Prostate gland (tissue), 2 donors: ENCODE measurements at regions not wholly inside any gene's neighbourhood (a gene's known extent, or its start where the extent isn't known, plus 50 kb on each side); places are given as distances from the start of the nearest gene placed in this dataset.
"Not testable (repeated sequence)": the region's sequence is repeated elsewhere in the genome, so short reads cannot be mapped to it uniquely, and the experiment has no call there.

ENCODE experiments used
- POLR2A ChIP-seq: fragments of 450-650 bp; IDR thresholded peaks from one replicate; pipeline ENCODE4 v1.6.1; 2016; ENCODE audit warnings: antibody characterized with exemption, mild to moderate bottlenecking
- POLR2AphosphoS5 ChIP-seq: sonication (generic); formaldehyde crosslinking; IDR thresholded peaks from one replicate; pipeline ENCODE4 v1.6.1; 2017; ENCODE audit warnings: antibody characterized with exemption
- TF ChIP-seq, protein P1 (sequence below), 4 experiments: fragments of 200-600 bp in 2 of 4; fragments of 450-650 bp in 2 of 4; sonication (generic) in 2 of 4; IDR thresholded peaks; 1 replicate in 3 of 4; 2 replicates in 1 of 4; pipeline ENCODE4 v1.5.1; 2016 to 2019; ENCODE audit warnings: antibody characterized with exemption in 4 of 4, mild to moderate bottlenecking in 2 of 4, moderate library complexity in 2 of 4

DNA sequence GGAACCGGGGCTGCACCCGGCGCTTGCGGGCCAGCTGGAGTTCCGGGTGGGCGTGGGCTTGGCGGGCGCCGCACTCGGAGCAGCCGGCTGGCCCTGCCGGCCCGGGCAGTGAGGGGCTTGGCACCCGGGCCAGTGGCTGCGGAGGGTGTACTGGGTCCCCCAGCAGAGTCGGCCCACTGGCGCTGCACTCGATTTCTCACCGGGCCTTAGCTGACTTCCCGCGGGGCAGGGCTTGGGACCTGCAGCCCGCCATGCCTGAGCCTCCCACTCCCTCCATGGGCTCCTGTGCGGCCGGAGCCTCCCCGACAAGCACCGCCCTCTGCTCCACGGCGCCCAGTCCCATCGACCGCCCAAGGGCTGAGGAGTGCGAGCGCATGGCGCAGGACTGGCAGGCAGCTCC is 100.6 kb downstream of the SCN11A start:
- TF ChIP-seq, protein P1, sequence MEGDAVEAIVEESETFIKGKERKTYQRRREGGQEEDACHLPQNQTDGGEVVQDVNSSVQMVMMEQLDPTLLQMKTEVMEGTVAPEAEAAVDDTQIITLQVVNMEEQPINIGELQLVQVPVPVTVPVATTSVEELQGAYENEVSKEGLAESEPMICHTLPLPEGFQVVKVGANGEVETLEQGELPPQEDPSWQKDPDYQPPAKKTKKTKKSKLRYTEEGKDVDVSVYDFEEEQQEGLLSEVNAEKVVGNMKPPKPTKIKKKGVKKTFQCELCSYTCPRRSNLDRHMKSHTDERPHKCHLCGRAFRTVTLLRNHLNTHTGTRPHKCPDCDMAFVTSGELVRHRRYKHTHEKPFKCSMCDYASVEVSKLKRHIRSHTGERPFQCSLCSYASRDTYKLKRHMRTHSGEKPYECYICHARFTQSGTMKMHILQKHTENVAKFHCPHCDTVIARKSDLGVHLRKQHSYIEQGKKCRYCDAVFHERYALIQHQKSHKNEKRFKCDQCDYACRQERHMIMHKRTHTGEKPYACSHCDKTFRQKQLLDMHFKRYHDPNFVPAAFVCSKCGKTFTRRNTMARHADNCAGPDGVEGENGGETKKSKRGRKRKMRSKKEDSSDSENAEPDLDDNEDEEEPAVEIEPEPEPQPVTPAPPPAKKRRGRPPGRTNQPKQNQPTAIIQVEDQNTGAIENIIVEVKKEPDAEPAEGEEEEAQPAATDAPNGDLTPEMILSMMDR (IDR thresholded peaks at IDR 0.05): not testable (repeated sequence)
- not testable (repeated sequence) for TF ChIP-seq POLR2A, POLR2AphosphoS5
